WERI-Rb-1 (cell line): ENCODE measurements at regions not wholly inside any gene's neighbourhood (a gene's known extent, or its start where the extent isn't known, plus 50 kb on each side); places are given as distances from the start of the nearest gene placed in this dataset.

Source experiments
- DNase-seq: peaks from one replicate; pipeline ENCODE4 v3.0.0-alpha.2; 2020
- H3K27ac ChIP-seq: fragments of 250-450 bp; sonication (Bioruptor Pico); 2 replicates; pipeline ENCODE4 v1.5.1; 2020; ENCODE audit warnings: mild to moderate bottlenecking, moderate library complexity
- H3K27me3 ChIP-seq: fragments of 250-450 bp; sonication (Bioruptor Pico); 2 replicates; pipeline ENCODE4 v1.5.1; 2021; ENCODE audit warnings: mild to moderate bottlenecking, low read depth, moderate library complexity; ENCODE audit not compliant: insufficient read depth, severe bottlenecking
- H3K36me3 ChIP-seq: fragments of 250-450 bp; sonication (Bioruptor Pico); 2 replicates; pipeline ENCODE4 v1.5.1; 2020; ENCODE audit warnings: mild to moderate bottlenecking, moderate library complexity
- H3K4me3 ChIP-seq: 2 replicates; pipeline ENCODE4 v1.5.1; 2011; ENCODE audit warnings: low read depth, mild to moderate bottlenecking, control low read depth, low read length
- H3K9me3 ChIP-seq: fragments of 250-450 bp; sonication (Bioruptor Pico); 2 replicates; pipeline ENCODE4 v1.5.1; 2021; ENCODE audit warnings: mild to moderate bottlenecking, moderate library complexity; ENCODE audit not compliant: severe bottlenecking
- CTCF ChIP-seq: IDR thresholded peaks from 2 replicates; pipeline ENCODE4 v1.5.1; 2011; ENCODE audit warnings: low read depth, mild to moderate bottlenecking, control low read depth, inconsistent platforms, low read length

- TF ChIP-seq CTCF = no peak
- H3K4me3 ChIP-seq = no peak overlapping the region
- H3K36me3 ChIP-seq = no peaks in the 10 kb centered on the region
- H3K27ac ChIP-seq = no peak overlapping the region
- no peaks in the 10 kb centered on the region for H3K9me3 ChIP-seq
- no peaks in the 10 kb centered on the region for H3K27me3 ChIP-seq
- no peak for DNase-seq
Measured at GRCh38 chr5:74063346-74063745, 437.4 kb downstream of the ARHGEF28 start.

- no peak overlapping the region for H3K27ac ChIP-seq
- no peaks in the 10 kb centered on the region for H3K27me3 ChIP-seq
Measured at GRCh38 chr5:74061292-74061691, 435.3 kb downstream of the ARHGEF28 start.

GRCh38 chr5:74059706-74060105, 433.7 kb downstream of the ARHGEF28 start:
- DNase-seq = no peak
- H3K4me3 ChIP-seq = no peak overlapping the region
- H3K9me3 ChIP-seq = no peaks in the 10 kb centered on the region
- no peak overlapping the region for H3K27ac ChIP-seq
- TF ChIP-seq CTCF = no peak
- H3K27me3 ChIP-seq = no peaks in the 10 kb centered on the region
- no peaks in the 10 kb centered on the region for H3K36me3 ChIP-seq

More at GRCh38 chr5:74061292-74061691, 435.3 kb downstream of the ARHGEF28 start:
- TF ChIP-seq CTCF = no peak
- DNase-seq = no peak
- Histone ChIP-seq H3K4me3 (no peak overlapping the region), H3K36me3 (no peaks in the 10 kb centered on the region), H3K9me3 (no peaks in the 10 kb centered on the region)

- H3K27me3 ChIP-seq = no peaks in the 10 kb centered on the region
- H3K36me3 ChIP-seq = no peaks in the 10 kb centered on the region
- TF ChIP-seq CTCF = peak; percentile 27; the same call in 1 of the 2 replicates
- no peaks in the 10 kb centered on the region for H3K9me3 ChIP-seq
- H3K27ac ChIP-seq = no peak overlapping the region
- H3K4me3 ChIP-seq = no peak overlapping the region
- DNase-seq = peak; percentile 26
Measured at GRCh38 chr5:74056789-74057164, 430.8 kb downstream of the ARHGEF28 start.

GRCh38 chr5:74056107-74056788, 430.3 kb downstream of the ARHGEF28 start:
- no peak for TF ChIP-seq CTCF

More at GRCh38 chr5:74056107-74056788, 430.3 kb downstream of the ARHGEF28 start:
- H3K4me3 ChIP-seq = no peak overlapping the region
- peak overlapping the region; percentile 72 for H3K27ac ChIP-seq
- no peak for DNase-seq
- no peaks in the 10 kb centered on the region for H3K9me3 ChIP-seq
- no peaks in the 10 kb centered on the region for H3K36me3 ChIP-seq
- H3K27me3 ChIP-seq = no peaks in the 10 kb centered on the region
